Neuron (in vitro differentiated cells): ENCODE measurements at regions not wholly inside any gene's neighbourhood (a gene's known extent, or its start where the extent isn't known, plus 50 kb on each side); places are given as distances from the start of the nearest gene placed in this dataset.
"Not testable (repeated sequence)": the region's sequence is repeated elsewhere in the genome, so short reads cannot be mapped to it uniquely, and the experiment has no call there.

Source experiments
- H2AFZ ChIP-seq: one replicate; pipeline ENCODE4 v1.6.1; 2013; ENCODE audit warnings: low read depth, mild to moderate bottlenecking, inconsistent platforms, low read length, moderate library complexity
- H3K27me3 ChIP-seq: one replicate; pipeline ENCODE4 v1.6.1; 2013; ENCODE audit warnings: low read length; ENCODE audit not compliant: insufficient read depth
- H3K36me3 ChIP-seq: one replicate; pipeline ENCODE4 v1.6.1; 2013; ENCODE audit warnings: low read length; ENCODE audit not compliant: insufficient read depth
- H3K4me1 ChIP-seq: one replicate; pipeline ENCODE4 v1.6.1; 2013; ENCODE audit warnings: low read length; ENCODE audit not compliant: insufficient read depth
- H3K4me3 ChIP-seq: 2 replicates; pipeline ENCODE4 v1.5.1; 2013; ENCODE audit warnings: mild to moderate bottlenecking, low read length, moderate library complexity
- H3K9me3 ChIP-seq: one replicate; pipeline ENCODE4 v1.6.1; 2013; ENCODE audit warnings: low read length

DNA sequence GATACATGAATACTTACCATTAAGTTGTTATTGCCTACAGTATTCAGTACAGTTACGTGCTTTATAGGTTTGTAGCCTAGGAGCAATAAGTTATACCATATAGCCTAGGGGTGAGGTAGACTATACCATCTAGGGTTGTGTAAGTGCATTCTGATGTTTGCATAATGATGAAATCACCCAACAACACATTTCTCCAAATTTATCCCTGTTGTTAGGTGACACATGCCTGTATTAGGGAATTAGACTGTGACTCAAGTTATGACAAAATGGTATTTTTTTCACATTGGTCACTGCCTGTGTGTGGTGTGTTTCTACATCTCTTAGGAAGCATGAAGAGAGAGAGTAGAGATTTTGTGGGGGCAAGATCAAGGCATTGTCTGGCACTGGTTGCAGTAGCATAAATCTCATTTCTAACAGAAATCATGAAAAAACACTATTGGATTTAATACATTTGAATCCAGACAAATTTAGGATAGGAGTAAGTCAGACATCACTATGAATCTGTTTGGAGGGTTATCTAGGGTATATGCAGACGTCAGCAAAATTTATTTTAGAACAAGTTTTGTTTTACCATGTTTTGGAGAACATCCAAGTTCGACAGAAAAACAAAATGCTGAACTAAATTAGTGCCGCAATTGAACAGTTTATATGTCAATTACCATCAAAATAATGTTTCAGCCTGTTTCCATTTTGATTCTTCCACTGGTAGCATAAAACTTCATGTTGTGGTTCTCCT lies 332.1 kb downstream of the LMO7 start:
- H2AFZ ChIP-seq: no peak overlapping the region
- H3K36me3 ChIP-seq: no peaks in the 10 kb centered on the region
- no peak overlapping the region for H3K4me3 ChIP-seq
- H3K9me3 ChIP-seq: no peaks in the 10 kb centered on the region
- no peaks in the 10 kb centered on the region for H3K27me3 ChIP-seq
- H3K4me1 ChIP-seq: peaks cover 3% of the 10 kb centered on the region

GRCh38 chr13:75963302-75963701 lies 327.2 kb downstream of the LMO7 start:
- H3K27me3 ChIP-seq: no peaks in the 10 kb centered on the region
- no peaks in the 10 kb centered on the region for H3K9me3 ChIP-seq
- H3K4me1 ChIP-seq: peaks cover 5% of the 10 kb centered on the region
- no peak overlapping the region for H2AFZ ChIP-seq
- H3K36me3 ChIP-seq: no peaks in the 10 kb centered on the region
- H3K4me3 ChIP-seq: no peak overlapping the region

- Histone ChIP-seq H2AFZ (no peak overlapping the region), H3K4me3 (no peak overlapping the region), H3K9me3 (no peaks in the 10 kb centered on the region), H3K27me3 (no peaks in the 10 kb centered on the region), H3K36me3 (no peaks in the 10 kb centered on the region), H3K4me1 (peaks cover 5% of the 10 kb centered on the region)
Measured at GRCh38 chr13:75961911-75962310, 325.8 kb downstream of the LMO7 start.

GRCh38 chr13:75960538-75960994 lies 324.4 kb downstream of the LMO7 start:
- Histone ChIP-seq H2AFZ (no peak overlapping the region), H3K27me3 (no peaks in the 10 kb centered on the region), H3K9me3 (no peaks in the 10 kb centered on the region), H3K4me1 (peaks cover 5% of the 10 kb centered on the region), H3K4me3 (no peak overlapping the region), H3K36me3 (no peaks in the 10 kb centered on the region)

- Histone ChIP-seq H3K9me3 (no peaks in the 10 kb centered on the region), H2AFZ (no peak overlapping the region), H3K27me3 (no peaks in the 10 kb centered on the region), H3K4me3 (no peak overlapping the region), H3K4me1 (peaks cover 5% of the 10 kb centered on the region), H3K36me3 (no peaks in the 10 kb centered on the region)
Measured at GRCh38 chr13:75959861-75960481, 323.8 kb downstream of the LMO7 start.

- not testable (repeated sequence) for H3K4me3 ChIP-seq, H3K4me1 ChIP-seq, H3K27me3 ChIP-seq, H3K36me3 ChIP-seq, H2AFZ ChIP-seq, H3K9me3 ChIP-seq
Measured at GRCh38 chr13:75953589-75953988, 317.5 kb downstream of the LMO7 start.

GRCh38 chr13:75947448-75947847 lies 311.3 kb downstream of the LMO7 start:
- no peaks in the 10 kb centered on the region for H3K9me3 ChIP-seq
- no peak overlapping the region for H3K4me3 ChIP-seq
- no peak overlapping the region for H2AFZ ChIP-seq
- no peaks in the 10 kb centered on the region for H3K27me3 ChIP-seq
- H3K36me3 ChIP-seq: no peaks in the 10 kb centered on the region
- H3K4me1 ChIP-seq: no peaks in the 10 kb centered on the region

DNA sequence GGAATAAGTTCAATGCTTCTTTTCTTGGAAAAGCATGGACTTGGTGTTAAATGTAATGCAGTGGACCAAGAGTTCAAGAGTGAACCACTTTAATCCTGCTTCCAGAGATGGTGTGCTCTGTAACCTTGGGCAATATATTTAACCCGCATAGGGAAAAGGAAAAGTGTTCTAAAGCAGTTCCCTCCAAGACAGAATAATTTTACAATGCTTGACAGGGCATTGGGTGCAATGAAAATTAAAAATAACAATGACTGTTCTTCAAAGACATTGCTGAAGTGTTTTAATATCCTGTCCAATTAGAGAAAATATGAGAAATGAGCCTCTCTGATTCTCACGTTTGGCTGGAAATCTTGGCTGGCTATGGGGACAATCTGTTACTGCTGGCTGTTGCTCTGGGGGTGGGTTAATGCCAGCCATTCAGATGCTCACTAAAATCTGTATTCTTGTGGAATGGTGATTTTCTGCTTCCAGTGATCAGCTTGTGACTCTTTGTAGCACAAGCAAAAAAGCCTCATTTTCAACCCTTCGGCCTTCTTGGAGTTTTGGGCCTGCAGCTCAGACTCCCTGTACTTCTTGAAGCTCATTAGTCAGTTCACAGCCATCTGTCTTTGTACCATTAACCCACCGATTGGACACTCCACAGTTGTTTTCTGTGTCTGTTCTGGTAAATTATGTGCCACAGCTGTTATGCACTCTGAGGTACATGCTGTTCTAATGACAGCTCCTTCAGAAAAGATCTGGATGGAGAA lies 310.6 kb downstream of the LMO7 start:
- H3K4me3 ChIP-seq: no peak overlapping the region
- H3K9me3 ChIP-seq: no peaks in the 10 kb centered on the region
- H3K27me3 ChIP-seq: no peaks in the 10 kb centered on the region
- no peak overlapping the region for H2AFZ ChIP-seq
- H3K4me1 ChIP-seq: no peaks in the 10 kb centered on the region
- H3K36me3 ChIP-seq: no peaks in the 10 kb centered on the region

- no peaks in the 10 kb centered on the region for H3K9me3 ChIP-seq
- H3K4me3 ChIP-seq: no peak overlapping the region
- H3K36me3 ChIP-seq: no peaks in the 10 kb centered on the region
- no peaks in the 10 kb centered on the region for H3K4me1 ChIP-seq
- no peaks in the 10 kb centered on the region for H3K27me3 ChIP-seq
- no peak overlapping the region for H2AFZ ChIP-seq
Measured at GRCh38 chr13:75945841-75946482, 309.8 kb downstream of the LMO7 start.

GRCh38 chr13:75938811-75939560 lies 302.9 kb downstream of the LMO7 start:
- Histone ChIP-seq H3K27me3 (no peaks in the 10 kb centered on the region), H2AFZ (no peak overlapping the region), H3K36me3 (no peaks in the 10 kb centered on the region), H3K4me3 (no peak overlapping the region), H3K9me3 (no peaks in the 10 kb centered on the region), H3K4me1 (no peaks in the 10 kb centered on the region)

GRCh38 chr13:75936791-75937190 lies 300.7 kb downstream of the LMO7 start:
- H3K36me3 ChIP-seq: no peaks in the 10 kb centered on the region

DNA sequence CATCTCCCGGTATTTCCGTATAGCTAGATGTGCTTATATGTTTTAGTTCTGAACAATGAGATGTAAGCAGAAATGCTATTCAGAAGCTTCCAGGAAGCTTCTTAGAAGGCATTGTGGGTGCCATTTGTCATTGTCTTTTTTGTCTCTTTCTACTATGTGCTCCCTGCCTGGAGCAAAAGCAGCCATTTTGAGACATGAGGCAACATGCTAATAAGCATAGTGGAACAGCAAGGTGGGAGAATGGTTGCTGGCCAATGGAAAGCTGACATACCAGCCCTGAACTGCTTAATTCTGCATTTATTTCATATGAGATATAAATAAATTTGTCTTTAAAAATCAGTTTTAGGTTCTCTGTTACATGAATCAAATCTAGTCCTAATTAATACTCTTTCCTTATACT lies 299.7 kb downstream of the LMO7 start:
- Histone ChIP-seq H3K4me3 (no peak overlapping the region), H3K9me3 (no peaks in the 10 kb centered on the region), H3K36me3 (no peaks in the 10 kb centered on the region), H3K27me3 (no peaks in the 10 kb centered on the region), H2AFZ (no peak overlapping the region), H3K4me1 (no peaks in the 10 kb centered on the region)

More at GRCh38 chr13:75936791-75937190, 300.7 kb downstream of the LMO7 start:
- H2AFZ ChIP-seq: no peak overlapping the region
- no peaks in the 10 kb centered on the region for H3K4me1 ChIP-seq
- H3K4me3 ChIP-seq: no peak overlapping the region
- H3K9me3 ChIP-seq: no peaks in the 10 kb centered on the region
- no peaks in the 10 kb centered on the region for H3K27me3 ChIP-seq
